ENCODE measurements at regions not wholly inside any gene's neighbourhood (a gene's known extent, or its start where the extent isn't known, plus 50 kb on each side); places are given as distances from the start of the nearest gene placed in this dataset.

DNA sequence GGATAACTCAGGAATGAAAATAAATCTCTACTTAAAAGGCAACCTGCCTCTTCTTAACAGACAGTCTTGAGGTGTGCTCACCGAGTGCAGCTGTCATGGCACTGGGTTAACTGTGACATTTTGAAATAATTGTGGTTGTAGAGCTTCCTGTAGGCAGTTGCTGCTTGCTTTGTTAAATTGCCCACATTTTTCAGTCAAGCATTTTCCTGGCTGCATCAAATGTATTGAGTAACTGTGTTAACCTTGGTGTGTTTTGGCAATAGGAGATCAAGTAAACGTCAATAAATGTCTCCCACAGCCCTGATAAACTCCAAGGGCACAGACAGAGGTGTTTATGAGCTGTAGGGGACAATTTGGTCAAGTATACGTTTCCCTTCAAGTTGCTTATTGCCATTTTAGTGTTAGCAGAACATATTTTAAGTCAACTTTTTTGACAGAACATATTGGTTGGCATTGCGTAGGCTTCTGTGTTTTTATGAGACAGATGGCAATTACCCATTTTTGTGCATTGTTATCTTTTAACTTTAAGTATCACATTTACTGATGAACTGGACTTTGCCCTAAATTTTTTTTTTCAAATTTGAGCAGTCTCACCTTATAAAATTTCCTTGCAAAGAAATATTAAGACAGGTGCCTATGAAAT, 527.4 kb downstream of the C4orf33 start:
- H3K4me1 ChIP-seq (ENCODE audit: control insufficient read depth, low read depth, low read length), result no peaks in the 10 kb centered on the region
- no peak overlapping the region for H3K27ac ChIP-seq (ENCODE audit: low read length)
- no peaks in the 10 kb centered on the region for H3K9me3 ChIP-seq (ENCODE audit: control insufficient read depth, low read depth, low read length)
- no peak overlapping the region for H3K9ac ChIP-seq (ENCODE audit: low read length)
- no peaks in the 10 kb centered on the region for H3K36me3 ChIP-seq (ENCODE audit: control insufficient read depth, low read depth, low read length)
- no peaks in the 10 kb centered on the region for H3K27me3 ChIP-seq (ENCODE audit: control insufficient read depth, insufficient read depth, low read length)
- H3K4me3 ChIP-seq (ENCODE audit: low read length), result no peak overlapping the region

DNA sequence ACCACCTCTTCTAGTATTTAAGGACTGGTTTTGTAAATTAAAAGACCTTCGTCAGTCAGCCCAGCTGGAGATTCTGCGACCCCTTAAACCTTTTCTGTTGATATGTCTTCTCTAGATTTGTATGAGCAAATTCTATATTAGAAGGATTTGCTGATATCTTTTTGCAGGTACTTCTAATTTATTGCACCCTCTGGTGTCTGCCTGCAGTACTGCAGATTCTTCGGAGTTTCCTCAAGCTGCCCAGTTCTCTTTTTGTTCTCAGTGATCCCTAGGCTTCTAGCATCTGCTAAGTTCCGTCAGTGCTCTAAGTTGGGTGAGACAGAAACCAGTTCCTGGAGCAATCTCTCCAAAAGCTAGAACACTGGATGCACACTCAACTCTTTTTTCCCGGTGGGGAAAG, 545.2 kb downstream of the C4orf33 start:
- no peaks in the 10 kb centered on the region for H3K9me3 ChIP-seq (ENCODE audit: control insufficient read depth, low read depth, low read length)
- H3K36me3 ChIP-seq (ENCODE audit: control insufficient read depth, low read depth, low read length), result no peaks in the 10 kb centered on the region
- no peak overlapping the region for H3K27ac ChIP-seq (ENCODE audit: low read length)
- no peaks in the 10 kb centered on the region for H3K27me3 ChIP-seq (ENCODE audit: control insufficient read depth, insufficient read depth, low read length)
- H3K4me3 ChIP-seq (ENCODE audit: low read length), result no peak overlapping the region
- H3K9ac ChIP-seq (ENCODE audit: low read length), result no peak overlapping the region
- H3K4me1 ChIP-seq (ENCODE audit: control insufficient read depth, low read depth, low read length), result no peaks in the 10 kb centered on the region

DNA sequence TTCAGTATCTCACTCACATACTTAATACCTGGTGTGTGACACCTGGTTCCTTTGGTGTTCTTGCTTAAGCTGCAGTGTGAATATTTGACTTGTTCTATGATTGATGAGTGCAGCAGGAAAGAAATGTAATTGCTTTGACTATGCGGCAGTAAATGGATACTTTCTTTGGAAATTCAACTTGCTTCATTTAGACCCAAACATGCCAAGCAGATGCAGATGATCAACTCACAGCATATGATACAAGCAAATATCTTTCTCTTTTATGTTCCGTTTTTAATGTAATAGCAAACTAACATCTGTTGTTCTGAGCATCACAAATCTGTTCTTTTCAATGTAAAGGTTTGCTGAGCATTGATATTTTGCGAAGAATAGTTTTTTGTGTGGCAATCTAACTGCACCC, 549.5 kb downstream of the C4orf33 start:
- H3K9me3 ChIP-seq (ENCODE audit: control insufficient read depth, low read depth, low read length), result no peaks in the 10 kb centered on the region
- H3K4me1 ChIP-seq (ENCODE audit: control insufficient read depth, low read depth, low read length), result no peaks in the 10 kb centered on the region
- H3K27me3 ChIP-seq (ENCODE audit: control insufficient read depth, insufficient read depth, low read length), result no peaks in the 10 kb centered on the region
- no peak overlapping the region for H3K4me3 ChIP-seq (ENCODE audit: low read length)
- H3K9ac ChIP-seq (ENCODE audit: low read length), result no peak overlapping the region
- H3K27ac ChIP-seq (ENCODE audit: low read length), result no peak overlapping the region
- H3K36me3 ChIP-seq (ENCODE audit: control insufficient read depth, low read depth, low read length), result no peaks in the 10 kb centered on the region

DNA sequence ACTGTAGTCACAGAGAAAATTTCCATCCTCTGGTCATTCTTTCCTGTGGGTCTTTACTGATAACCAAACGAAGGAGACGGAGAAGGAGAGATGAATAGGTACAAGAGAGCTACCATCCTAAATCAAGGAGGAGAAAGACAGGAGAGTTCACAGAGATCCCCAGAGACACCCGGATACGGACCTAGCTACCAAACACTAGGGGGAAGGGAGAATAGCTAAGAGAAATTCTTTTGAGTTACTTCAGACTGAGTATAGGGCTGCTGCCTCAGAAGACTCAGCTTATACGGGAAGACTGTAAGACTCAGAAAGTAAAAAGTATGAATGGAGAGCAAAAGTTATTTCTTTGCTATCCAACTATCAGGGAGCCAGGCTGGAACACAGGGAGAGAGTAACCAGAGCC, 572.1 kb downstream of the C4orf33 start:
- Histone ChIP-seq H3K4me1 (ENCODE audit: control insufficient read depth, low read depth, low read length) (no peaks in the 10 kb centered on the region), H3K9me3 (ENCODE audit: control insufficient read depth, low read depth, low read length) (no peaks in the 10 kb centered on the region), H3K9ac (ENCODE audit: low read length) (no peak overlapping the region), H3K36me3 (ENCODE audit: control insufficient read depth, low read depth, low read length) (no peaks in the 10 kb centered on the region), H3K27me3 (ENCODE audit: control insufficient read depth, insufficient read depth, low read length) (no peaks in the 10 kb centered on the region), H3K4me3 (ENCODE audit: low read length) (no peak overlapping the region), H3K27ac (ENCODE audit: low read length) (no peak overlapping the region)

DNA sequence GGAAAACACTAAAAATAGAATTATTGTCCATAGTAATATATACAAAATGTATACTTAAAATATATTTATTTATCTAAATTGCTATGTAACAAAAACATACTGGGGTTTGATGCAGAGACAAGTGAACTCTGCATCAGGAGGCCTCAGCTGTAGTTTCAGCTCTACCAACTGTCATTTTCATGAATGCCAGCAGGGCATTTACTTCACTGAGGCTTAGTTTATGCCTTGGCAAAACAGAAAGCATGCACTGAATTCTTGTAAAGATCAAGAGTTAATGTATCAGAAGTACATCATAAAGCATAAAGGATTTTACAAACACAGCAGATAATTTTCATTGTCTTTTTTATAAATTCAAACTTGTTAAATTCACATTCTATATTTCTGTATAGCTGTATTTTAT, 577.0 kb downstream of the C4orf33 start:
- no peak overlapping the region for H3K9ac ChIP-seq (ENCODE audit: low read length)
- H3K27me3 ChIP-seq (ENCODE audit: control insufficient read depth, insufficient read depth, low read length), result no peaks in the 10 kb centered on the region
- H3K27ac ChIP-seq (ENCODE audit: low read length), result no peak overlapping the region
- H3K9me3 ChIP-seq (ENCODE audit: control insufficient read depth, low read depth, low read length), result no peaks in the 10 kb centered on the region
- H3K4me1 ChIP-seq (ENCODE audit: control insufficient read depth, low read depth, low read length), result no peaks in the 10 kb centered on the region
- no peaks in the 10 kb centered on the region for H3K36me3 ChIP-seq (ENCODE audit: control insufficient read depth, low read depth, low read length)
- no peak overlapping the region for H3K4me3 ChIP-seq (ENCODE audit: low read length)

DNA sequence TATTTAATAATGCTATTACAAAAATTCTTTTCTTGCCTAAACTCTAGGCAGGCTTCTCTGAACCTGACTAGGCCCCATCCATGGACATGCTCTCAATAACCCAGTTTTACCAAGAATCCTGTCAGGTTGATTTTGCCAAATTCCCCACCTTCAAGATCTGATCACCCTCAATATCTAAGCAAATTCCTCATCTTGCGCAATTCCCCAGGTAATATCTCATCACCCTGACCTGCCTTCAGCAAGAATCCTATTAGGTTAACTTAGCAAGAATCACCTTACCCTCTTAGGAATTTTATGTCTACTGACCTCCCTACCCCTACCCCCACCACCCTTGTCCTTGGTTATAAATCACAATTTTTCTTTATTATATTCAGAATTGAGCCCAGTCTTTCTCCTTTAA, 579.1 kb downstream of the C4orf33 start:
- no peaks in the 10 kb centered on the region for H3K27me3 ChIP-seq (ENCODE audit: control insufficient read depth, insufficient read depth, low read length)

DNA sequence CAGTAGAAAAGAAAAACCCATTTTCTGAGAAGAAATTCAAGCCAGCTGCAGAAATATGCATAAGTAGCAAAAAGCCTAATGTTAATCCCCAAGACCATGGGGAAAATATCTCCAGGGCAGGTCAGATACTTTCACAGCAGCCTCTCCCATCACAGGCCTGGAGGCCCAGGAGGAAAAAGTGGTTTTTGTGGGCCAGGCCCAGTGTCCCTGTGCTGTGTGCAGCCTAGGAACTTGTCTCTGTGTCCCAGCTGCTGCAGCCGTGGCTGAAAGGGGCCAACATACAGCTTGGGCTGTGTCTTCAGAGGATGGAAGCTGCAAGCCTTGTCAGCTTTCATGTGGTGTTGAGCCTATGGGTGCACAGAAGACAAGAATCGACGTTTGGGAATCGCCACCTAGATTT, 581.0 kb downstream of the C4orf33 start:
- no peak overlapping the region for H3K4me3 ChIP-seq (ENCODE audit: low read length)
- no peak overlapping the region for H3K27ac ChIP-seq (ENCODE audit: low read length)
- no peaks in the 10 kb centered on the region for H3K4me1 ChIP-seq (ENCODE audit: control insufficient read depth, low read depth, low read length)
- no peaks in the 10 kb centered on the region for H3K9me3 ChIP-seq (ENCODE audit: control insufficient read depth, low read depth, low read length)
- no peaks in the 10 kb centered on the region for H3K36me3 ChIP-seq (ENCODE audit: control insufficient read depth, low read depth, low read length)
- H3K9ac ChIP-seq (ENCODE audit: low read length), result no peak overlapping the region
- H3K27me3 ChIP-seq (ENCODE audit: control insufficient read depth, insufficient read depth, low read length), result no peaks in the 10 kb centered on the region

More for the DNA sequence above, 579.1 kb downstream of the C4orf33 start:
- H3K9ac ChIP-seq (ENCODE audit: low read length), result no peak overlapping the region
- H3K4me1 ChIP-seq (ENCODE audit: control insufficient read depth, low read depth, low read length), result no peaks in the 10 kb centered on the region
- no peak overlapping the region for H3K27ac ChIP-seq (ENCODE audit: low read length)
- no peaks in the 10 kb centered on the region for H3K9me3 ChIP-seq (ENCODE audit: control insufficient read depth, low read depth, low read length)
- H3K4me3 ChIP-seq (ENCODE audit: low read length), result no peak overlapping the region
- no peaks in the 10 kb centered on the region for H3K36me3 ChIP-seq (ENCODE audit: control insufficient read depth, low read depth, low read length)

DNA sequence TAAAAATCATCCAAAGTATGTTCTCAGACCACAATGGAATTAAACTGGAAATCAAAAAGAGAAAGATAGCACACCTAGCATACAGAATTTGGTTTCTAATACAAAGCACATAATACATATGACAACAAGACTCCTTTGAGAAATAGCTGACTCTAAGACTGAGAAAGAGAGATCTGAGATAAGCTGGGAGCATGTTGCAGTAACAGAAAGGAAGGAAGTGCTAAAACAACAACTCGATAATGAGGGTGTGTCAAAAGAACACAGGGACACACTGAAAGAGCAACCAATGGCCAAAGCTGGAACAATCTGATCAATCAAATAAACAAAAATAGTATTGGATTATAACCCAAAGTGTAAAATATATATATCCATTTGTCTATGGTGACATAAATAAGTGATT, 586.6 kb downstream of the C4orf33 start:
- no peaks in the 10 kb centered on the region for H3K9me3 ChIP-seq (ENCODE audit: control insufficient read depth, low read depth, low read length)
- no peaks in the 10 kb centered on the region for H3K4me1 ChIP-seq (ENCODE audit: control insufficient read depth, low read depth, low read length)
- no peaks in the 10 kb centered on the region for H3K27me3 ChIP-seq (ENCODE audit: control insufficient read depth, insufficient read depth, low read length)
- H3K9ac ChIP-seq (ENCODE audit: low read length), result no peak overlapping the region
- no peaks in the 10 kb centered on the region for H3K36me3 ChIP-seq (ENCODE audit: control insufficient read depth, low read depth, low read length)
- H3K4me3 ChIP-seq (ENCODE audit: low read length), result no peak overlapping the region
- no peak overlapping the region for H3K27ac ChIP-seq (ENCODE audit: low read length)

DNA sequence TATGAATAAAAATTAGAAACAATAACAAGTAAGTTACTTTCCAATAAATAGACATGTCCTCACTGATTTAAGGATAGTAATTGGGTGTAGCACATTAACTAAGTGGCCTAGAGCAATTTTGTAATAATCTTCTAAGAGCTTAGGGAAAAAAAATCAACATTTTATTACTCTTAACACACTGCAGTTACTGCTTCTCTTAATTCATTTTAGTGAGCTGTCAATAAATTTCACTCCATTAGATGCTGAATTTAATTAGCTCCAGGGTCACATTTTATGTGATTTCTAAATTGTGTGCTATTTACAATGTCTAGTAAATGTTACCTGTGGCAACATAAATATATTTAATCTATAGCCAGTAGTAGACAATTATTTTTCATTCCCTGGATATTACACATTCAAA, 612.0 kb downstream of the C4orf33 start:
- no peaks in the 10 kb centered on the region for H3K9me3 ChIP-seq (ENCODE audit: control insufficient read depth, low read depth, low read length)
- H3K27ac ChIP-seq (ENCODE audit: low read length), result no peak overlapping the region
- no peak overlapping the region for H3K9ac ChIP-seq (ENCODE audit: low read length)
- peaks cover 27% of the 10 kb centered on the region for H3K4me1 ChIP-seq (ENCODE audit: control insufficient read depth, low read depth, low read length)
- no peaks in the 10 kb centered on the region for H3K36me3 ChIP-seq (ENCODE audit: control insufficient read depth, low read depth, low read length)
- H3K27me3 ChIP-seq (ENCODE audit: control insufficient read depth, insufficient read depth, low read length), result no peaks in the 10 kb centered on the region
- no peak overlapping the region for H3K4me3 ChIP-seq (ENCODE audit: low read length)

DNA sequence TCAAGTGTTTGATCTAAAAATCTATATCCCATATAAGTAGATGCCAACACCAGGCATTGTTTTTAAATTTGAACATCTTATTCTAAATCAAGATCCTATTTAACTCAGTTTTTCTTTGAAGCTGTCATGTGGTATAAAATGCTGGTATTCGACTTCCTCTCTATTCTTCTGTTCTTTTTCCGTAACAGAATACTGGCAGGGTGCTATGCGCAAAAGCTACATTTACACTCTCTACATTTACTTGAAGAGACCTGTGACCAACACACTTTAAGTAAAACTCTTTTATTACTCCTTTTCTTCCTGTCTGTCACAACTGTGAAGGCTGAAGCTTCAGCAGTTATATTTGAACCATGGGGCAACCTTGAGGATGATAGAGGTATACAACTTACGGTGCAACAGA, 612.8 kb downstream of the C4orf33 start:
- Histone ChIP-seq H3K4me3 (ENCODE audit: low read length) (no peak overlapping the region), H3K9me3 (ENCODE audit: control insufficient read depth, low read depth, low read length) (no peaks in the 10 kb centered on the region), H3K27me3 (ENCODE audit: control insufficient read depth, insufficient read depth, low read length) (no peaks in the 10 kb centered on the region), H3K4me1 (ENCODE audit: control insufficient read depth, low read depth, low read length) (peaks cover 27% of the 10 kb centered on the region), H3K27ac (ENCODE audit: low read length) (no peak overlapping the region), H3K9ac (ENCODE audit: low read length) (no peak overlapping the region), H3K36me3 (ENCODE audit: control insufficient read depth, low read depth, low read length) (no peaks in the 10 kb centered on the region)

DNA sequence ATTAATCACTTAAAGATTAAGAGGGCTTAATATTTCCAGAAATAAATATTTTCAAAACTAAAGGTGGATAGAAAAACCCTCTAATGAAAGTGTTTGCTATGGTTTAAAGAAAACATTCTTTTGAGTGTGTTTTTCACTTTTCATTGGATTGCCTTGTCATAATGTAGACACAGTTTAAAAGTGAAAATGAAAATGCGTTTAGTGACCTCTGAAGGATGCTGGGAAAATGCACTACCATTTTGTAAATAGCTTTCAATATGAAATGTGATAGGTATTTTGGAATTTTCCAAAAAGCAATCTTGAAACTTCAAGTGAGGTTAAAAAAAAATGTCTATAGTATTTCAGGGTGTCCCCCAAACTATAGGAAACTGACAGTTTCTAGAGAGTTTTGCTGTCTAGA, 642.2 kb downstream of the C4orf33 start:
- no peak overlapping the region for H3K4me3 ChIP-seq (ENCODE audit: low read length)
- H3K4me1 ChIP-seq (ENCODE audit: control insufficient read depth, low read depth, low read length), result no peaks in the 10 kb centered on the region
- no peaks in the 10 kb centered on the region for H3K9me3 ChIP-seq (ENCODE audit: control insufficient read depth, low read depth, low read length)

DNA sequence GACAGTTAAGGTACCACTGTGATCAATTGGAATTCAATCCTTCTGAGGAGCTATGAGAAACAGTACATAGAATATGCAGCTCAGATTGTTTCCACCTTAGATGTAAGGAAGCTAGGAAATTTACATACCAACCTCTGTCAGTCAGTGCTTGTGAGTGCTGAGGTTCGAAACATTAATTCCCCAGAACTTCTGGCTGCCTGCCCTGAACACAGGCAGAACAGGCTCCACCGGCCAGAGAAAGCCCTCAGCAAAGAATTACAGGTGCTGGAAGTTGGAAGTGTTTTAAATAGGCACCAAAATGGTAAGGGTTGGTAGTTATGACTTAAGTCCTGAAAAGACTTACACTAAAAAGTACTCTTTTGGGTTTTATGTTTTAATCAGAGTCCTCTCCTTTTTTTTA, 651.8 kb downstream of the C4orf33 start:
- H3K9me3 ChIP-seq (ENCODE audit: control insufficient read depth, low read depth, low read length), result no peaks in the 10 kb centered on the region
- H3K4me1 ChIP-seq (ENCODE audit: control insufficient read depth, low read depth, low read length), result no peaks in the 10 kb centered on the region
- no peaks in the 10 kb centered on the region for H3K27me3 ChIP-seq (ENCODE audit: control insufficient read depth, insufficient read depth, low read length)
- no peak overlapping the region for H3K27ac ChIP-seq (ENCODE audit: low read length)
- no peaks in the 10 kb centered on the region for H3K36me3 ChIP-seq (ENCODE audit: control insufficient read depth, low read depth, low read length)
- H3K9ac ChIP-seq (ENCODE audit: low read length), result no peak overlapping the region
- H3K4me3 ChIP-seq (ENCODE audit: low read length), result no peak overlapping the region

More for the DNA sequence above, 642.2 kb downstream of the C4orf33 start:
- Histone ChIP-seq H3K27me3 (ENCODE audit: control insufficient read depth, insufficient read depth, low read length) (no peaks in the 10 kb centered on the region), H3K36me3 (ENCODE audit: control insufficient read depth, low read depth, low read length) (no peaks in the 10 kb centered on the region), H3K9ac (ENCODE audit: low read length) (no peak overlapping the region), H3K27ac (ENCODE audit: low read length) (no peak overlapping the region)

All from iPS-18a (cell line).